CD4-positive, alpha-beta T cell treated with Interleukin-17A for 4 hours (primary cell): ENCODE measurements at regions not wholly inside any gene's neighbourhood (a gene's known extent, or its start where the extent isn't known, plus 50 kb on each side); places are given as distances from the start of the nearest gene placed in this dataset.

ENCODE experiments used
- DNase-seq: peaks from one replicate; pipeline ENCODE4 v3.0.0-alpha.2; 2020; ENCODE audit warnings: mixed read lengths

DNA sequence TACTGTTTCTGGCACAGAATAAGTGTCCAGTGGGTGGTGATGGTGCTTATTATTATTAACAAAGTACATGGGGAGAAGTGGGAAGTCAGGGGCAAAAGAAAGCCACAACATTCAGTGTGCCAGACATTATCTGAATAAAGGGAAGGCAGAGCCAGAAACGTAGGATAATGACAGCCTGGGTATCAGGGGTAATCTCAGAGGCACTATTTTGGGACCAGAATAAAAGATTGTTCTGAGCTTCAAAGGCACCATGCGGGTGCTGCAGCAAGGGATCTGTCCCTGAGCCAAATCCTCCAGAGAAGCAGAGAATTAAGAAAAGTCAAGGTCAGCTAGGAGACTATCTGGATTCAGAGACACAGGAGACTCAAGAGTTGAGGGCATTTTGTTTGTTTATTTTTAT lies 328.8 kb upstream of the GATB start:
- DNase-seq, result no peak

DNA sequence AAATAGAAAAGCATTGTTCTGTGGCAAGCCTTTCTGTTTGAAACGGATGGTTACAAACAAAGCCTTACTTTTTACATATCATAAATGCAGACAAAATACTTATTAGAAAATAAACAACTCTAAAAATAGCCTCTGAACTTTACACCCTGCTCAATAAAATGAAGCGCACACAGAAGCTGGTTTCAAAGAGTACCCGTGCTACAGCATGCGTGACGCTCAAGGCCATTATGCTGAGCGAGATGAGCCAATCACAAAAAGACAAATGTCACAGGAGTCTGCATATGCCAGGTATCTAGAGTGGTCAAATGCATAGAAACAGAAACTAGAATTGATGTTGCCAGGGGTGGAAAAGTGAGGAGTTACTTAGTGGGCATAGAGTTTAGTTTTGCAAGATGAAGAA lies 326.5 kb upstream of the GATB start:
- no peak for DNase-seq

DNA sequence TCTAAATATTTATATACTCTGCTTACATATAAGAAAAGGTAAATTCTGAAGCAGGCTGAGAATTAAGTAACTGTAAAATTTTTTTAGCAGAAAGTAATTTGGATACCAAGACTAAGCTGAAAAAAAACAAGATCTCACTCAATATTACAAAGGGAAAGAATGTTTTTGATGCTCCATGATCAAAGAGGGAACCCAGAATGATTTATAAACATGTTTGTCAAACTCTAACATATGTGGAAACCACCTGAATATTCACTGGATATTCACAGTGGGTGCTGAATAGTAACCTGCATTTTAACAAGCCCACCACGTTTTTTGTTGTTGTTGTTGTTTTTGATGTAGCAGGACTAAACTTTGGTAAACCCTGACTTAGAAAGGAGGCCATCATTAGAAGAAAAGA lies 324.9 kb upstream of the GATB start:
- DNase-seq, result no peak

DNA sequence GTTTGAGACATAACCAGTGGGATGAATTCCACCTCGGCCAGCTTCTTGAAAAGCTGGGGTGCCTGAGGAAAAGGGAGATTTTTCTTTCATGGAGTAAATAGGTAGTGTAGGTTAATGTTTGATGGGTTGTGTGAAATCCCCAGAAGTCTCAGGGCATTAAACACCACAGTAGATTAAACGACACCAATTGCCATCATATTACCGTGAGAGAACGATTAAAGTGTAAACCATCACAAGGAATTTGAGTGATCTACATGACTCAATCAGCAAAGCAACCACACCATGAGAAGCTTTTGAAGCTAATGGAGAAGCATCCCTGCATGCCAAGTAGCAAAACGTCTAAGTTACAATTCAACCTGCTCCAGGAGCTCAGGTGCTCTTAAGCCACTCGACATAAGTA lies 322.5 kb upstream of the GATB start:
- no peak for DNase-seq

DNA sequence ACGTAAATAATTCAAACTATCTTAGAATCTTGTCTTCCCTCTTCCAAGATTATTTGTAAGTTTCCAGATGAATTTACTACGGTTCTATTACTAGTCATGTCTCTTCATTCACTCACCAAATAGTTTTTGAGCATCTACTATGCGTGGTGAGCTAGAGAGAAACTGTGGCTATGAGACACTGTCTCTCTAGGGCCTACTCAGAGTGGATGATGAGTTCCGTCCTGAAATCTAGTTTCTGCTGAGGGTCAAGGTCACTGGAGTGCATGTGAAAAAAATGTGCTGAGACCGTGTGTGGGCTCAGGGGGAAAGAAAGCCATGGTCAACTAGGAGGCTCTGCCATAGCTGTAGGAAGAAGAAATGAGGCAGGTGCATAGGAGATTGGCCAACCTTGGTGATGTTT lies 320.2 kb upstream of the GATB start:
- DNase-seq, result no peak

DNA sequence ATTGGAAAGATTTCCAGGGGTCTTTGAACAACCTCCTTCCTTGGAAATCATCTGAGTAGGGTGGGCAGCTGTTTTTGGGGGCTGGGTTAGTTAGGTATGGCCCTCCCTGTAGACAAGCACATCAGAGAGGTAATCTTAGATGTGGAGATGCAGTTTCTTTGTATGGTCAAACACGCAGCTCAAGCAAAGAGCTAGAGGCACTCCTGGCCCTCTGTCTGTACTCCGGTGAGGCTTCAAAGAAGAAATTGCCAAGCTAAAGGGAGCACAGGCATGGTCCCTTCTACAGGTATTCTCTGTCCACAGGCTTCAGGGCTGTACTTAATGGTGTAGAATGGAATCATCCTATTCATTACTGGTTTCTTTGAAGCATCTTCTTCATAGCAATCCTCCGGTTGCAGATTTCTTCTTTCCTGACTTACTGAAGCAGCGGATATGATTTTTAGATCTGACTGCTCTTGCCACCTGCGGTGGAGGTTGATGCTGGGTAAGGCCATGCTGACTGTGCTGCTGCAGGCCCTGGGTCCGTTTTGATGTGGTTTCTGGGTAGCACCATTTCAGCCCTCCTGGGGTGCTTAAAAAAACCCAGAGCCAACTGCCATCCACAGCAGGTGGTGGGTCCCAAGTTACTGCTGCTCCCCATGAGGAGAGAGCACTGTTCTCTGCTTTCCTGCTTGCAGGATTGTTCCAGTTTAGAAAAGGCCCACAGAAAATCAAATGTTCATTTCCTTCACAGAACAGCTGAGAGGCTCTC lies 318.9 kb upstream of the GATB start:
- peak; percentile 81 for DNase-seq

DNA sequence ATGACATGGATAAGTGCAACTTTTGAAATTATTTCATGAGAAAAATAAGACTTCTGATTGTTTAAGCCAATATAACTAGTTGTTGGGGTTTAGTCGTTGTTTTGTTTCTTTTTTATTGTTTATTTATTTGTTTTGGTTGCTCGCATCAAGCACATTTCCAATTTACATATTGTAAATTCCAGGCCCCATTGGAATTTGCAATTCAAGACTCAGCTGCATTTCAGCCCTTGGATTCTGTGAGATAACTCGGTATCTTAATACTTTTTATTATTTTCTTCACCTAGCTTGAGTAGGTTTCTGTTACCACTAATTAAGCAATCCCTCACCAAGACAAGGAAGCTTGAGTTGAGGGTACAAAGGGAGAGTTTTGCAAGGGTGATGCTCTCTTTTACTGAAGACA lies 318.3 kb upstream of the GATB start:
- no peak for DNase-seq

DNA sequence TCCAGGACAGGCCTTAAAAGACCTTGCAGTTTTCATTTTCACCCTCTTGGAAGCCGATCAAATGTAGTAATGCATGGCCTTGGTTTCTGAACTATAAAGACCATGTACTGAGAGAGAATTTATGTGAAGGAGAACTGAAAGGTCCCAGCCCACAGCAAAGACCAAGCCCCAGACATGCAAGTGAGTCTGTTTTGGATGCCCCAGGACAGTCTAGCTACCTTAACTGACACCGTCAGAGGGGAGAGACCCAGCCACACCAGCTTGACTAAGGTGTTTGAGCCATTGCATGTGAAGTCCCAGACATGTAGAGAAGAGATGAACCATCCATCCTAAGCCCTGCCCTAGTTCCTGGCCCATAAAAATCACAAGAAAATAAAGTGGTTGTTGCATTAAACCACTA lies 316.8 kb upstream of the GATB start:
- DNase-seq, result no peak

DNA sequence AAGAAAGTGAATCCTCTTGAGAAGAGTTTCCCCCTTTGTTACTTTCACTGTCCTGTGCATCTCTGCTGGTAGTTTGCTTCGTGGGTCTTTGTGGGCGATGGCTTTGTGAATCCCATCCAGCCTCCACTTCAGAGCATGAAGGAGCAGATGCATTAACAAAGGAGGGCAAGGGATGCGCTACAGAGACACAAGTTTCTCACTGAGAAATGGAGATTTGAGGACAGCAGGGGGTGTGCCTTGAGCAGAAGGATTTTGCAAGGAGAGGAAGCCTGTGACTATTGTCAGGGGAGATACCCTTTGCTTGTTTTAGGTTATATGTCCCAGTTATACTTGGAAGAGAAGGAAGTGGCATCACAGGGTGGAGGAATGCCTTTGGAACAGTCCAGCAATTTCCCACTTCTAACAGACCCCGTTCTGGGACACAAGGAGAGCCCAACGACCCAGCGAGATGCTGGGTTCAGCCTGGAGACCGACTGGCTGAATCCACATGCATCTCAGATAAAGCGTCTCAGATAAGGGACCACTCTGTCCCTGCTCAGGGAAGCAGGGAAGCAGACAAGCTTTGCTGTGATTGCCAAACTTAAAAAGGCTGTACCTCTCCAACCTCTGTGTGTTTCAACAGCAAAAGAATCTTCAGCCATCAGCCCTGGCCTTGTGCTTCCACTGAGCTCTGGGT lies 314.6 kb upstream of the GATB start:
- DNase-seq, result no peak

DNA sequence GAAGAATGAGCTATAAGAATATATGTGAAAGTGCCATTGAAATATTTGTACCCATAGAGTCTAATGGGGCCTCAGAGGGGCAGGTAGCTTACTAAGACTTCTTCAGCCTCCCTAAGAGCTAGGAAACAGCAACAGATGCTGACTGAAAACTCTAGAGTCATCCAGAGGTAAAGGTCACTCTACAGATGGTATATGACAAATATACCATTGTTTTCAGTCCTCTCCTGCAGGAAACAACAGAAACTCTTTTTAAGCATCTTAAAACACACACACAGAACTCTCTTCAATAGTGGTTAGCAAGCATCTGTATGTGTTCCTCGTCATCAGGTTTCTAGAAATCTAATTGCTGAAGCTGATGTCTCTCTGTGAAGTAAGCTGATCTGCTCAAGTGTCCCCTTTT lies 313.8 kb upstream of the GATB start:
- no peak for DNase-seq

DNA sequence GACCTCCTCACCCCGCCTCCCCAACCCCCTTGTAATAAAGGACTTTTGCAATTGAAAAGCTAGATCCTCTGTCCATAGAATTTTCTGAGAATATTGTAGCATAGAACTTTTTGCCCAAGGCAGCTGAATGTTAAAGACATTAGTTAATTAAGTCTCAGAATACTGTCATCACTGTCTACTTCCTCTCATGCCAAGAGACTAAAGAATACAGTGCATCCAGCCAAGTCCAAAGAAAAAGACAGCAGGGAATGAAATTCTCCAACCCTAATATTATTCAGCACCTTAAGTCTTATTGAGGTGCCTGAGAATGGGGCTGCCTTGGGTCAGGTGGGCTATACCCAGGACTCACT lies 313.3 kb upstream of the GATB start:
- DNase-seq, result no peak

DNA sequence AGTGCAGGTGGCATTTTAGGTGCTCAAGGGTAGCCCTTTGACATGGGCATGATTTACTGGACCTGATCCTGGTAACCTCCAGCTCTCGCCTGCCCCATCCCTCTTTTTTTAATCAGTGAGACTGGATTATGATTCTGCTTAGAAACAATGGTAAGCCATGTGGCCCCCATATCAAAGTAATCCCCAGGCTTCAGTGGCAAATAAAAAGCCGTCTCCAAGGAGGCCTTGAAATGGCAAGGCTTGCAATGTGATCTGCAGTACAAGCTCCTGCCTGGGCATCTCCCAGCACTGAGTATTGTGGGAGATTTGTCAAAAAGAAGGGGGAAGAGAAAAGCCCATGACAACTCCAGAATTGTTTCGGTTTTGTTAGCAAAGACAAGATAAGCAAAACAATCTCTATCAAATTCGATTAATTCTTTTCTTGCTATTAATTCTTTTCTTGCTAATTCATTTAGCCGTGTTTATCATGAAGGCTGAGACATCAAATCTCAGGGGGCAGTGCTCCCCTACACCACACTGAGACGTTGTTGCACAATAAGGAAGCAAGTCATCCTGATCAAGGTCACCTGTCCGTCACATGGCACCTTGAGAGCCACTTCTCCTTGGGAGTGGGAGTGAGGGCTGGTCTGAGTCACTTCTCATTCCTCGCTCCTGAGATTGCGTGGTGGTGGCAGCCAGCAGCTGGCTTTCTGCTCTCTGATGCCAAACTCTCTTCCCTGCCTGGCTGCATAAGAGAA lies 312.7 kb upstream of the GATB start:
- no peak for DNase-seq

DNA sequence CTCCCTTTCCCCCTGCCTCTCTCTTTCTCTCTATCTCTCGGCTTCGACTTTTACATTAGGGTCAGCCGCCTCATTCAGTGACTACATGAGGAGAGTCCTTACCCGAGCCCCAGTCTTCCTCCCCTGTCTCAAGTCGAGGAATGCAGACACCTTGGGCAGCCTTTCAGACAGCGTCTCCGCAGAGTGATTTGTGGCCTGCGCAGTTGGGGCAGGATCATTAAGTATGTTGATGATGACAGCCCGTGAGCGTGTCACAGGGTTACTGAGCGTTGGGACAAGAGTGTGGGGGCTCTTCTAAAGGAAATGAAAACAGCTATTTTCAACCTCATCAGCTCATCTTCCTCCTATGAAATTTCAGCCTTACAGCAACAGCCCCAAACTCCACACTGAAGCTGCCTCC lies 312.1 kb upstream of the GATB start:
- no peak for DNase-seq

DNA sequence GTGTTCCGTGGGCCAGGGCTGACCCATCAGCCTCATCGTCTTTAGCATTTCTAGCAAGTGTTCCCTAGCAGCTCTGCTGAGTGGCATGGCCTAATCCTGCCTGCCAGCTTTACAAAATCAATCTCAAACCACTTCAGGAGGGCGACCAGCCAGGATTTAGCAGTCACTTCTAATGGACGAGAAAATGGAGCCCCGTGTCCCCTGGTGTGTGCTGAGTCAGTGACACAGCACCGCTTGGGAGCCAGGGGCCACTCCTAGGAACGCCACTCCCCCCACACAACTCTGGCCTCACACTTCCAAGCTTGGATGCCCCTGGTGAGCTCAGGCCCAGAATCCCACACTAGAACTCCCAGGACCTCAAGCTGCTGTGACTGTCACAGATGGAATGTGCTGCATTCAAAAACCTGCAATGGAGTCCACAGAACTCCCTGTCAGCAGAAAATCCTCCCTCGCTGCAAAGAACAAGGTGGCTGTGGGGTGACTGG lies 311.2 kb upstream of the GATB start:
- no peak for DNase-seq

DNA sequence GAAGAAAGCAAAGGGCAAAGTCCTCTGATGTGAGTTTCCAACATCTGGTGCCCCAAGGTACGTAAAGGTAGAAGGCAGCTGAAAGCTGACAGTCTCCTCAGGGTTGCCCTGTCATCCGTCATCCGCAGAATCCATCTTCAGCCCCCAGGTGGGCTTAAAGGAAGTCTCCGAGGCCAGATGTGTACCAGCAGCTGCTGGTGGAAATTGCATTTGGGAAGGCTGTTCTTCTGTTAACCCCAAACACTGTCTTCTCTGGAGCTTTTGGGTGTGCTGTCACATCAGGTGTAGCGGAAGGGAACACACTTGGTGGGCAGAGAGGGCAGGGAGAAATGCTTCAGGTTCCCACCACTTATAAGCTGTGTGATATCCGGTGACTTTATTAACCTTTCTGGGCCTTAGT lies 310.0 kb upstream of the GATB start:
- no peak for DNase-seq

DNA sequence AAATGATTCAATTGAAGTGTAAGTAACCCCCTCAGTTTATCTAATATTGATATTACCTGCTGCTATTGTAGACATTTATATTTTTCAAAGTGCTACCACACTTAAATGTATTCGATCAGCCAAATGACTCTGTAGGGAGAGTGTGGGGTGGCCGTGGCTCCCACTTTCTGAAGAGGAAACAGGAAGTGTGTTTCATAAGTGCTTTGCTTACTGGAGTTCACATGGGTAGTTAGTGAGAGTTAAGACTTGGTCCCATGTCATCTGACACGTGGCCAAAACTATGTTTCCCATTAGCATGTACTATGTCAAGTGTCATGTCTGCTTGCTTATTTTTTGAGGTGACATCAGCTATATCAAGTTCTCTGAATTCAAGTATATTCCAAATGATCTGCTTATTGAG lies 308.1 kb upstream of the GATB start:
- no peak for DNase-seq

DNA sequence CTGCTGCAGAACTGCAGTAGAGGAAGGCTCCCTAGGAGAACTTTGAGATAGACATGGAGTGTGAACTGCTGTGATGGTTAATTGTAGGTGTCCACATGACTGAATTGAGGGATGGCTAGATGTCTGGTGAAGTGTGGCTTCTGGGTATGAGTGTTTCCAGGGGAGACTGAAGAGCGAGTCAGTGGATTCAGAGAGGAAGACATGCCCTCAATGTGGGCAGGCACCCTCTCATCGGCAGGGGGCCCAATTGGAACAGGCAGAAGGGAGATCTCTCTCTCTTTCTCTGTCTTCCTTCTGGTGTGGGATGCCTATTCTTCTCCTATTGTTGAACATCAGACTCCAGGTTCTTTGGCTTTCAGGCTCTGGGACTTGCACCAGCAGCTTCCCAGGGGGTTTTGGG lies 304.7 kb upstream of the GATB start:
- DNase-seq, result peak; percentile 57

DNA sequence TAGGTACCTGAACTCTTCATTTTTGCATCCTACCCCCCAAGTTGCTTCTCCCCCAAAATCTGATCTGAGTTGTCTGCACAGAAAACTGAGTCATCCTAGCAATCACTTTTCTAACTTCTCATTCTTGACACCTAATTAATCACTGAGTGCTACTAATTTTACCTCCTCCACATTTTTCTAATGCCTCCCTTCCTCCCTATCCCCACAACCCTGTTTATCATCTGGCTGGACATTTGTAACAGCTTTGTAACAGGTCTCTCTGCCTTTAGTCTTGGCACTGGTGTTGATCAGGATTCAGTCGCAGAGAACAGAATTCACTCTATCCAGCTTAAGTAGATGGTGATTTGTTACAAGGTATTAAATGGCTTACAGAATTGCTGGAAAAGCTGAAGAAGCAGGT lies 303.9 kb upstream of the GATB start:
- DNase-seq, result no peak

DNA sequence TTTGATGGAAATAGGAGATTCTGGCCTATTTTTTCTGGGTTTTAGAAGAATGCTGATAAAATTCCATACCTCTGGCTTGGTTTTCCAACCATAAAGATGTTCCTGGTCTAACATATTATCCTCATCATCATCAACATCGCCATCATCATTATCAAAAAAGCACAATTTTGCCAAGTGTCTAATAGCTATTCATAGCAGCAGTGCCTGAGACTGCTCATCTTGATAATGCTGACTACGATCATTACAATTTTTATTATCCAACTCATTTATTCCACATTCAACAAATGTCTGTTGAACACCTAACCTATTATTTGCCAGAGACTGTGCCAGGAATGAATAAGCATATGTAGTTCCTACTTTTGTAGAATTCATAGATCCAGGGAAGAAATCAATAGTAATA lies 303.5 kb upstream of the GATB start:
- DNase-seq, result no peak

DNA sequence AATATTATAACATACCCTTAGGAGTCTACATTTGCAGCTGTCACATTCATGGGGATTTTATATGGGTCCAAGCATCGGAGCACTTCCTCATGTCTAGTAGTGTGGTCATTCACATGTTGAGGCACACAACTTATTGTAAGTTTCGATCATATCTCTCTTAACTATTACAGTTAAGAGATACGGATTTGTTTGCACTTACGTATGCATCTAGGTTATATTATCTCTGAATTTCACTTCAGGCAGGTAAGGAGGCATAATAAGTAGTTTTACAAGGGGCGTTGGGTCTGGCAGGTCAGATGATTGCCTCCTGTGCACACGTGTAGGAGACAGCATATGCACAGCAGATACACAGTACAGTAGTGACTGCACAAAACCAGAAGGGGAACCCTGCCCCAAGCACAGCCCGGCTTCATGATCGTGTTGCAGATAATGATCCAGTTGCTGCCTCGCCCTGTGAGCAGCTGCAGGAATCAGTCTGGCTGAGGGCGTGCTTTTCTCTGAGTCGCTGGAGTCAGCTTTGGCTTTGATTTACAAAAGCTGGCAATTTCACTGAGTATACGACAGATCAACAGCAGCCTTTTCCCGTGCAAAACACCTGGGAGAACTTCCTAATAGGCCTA lies 302.9 kb upstream of the GATB start:
- peak; percentile 63 for DNase-seq

DNA sequence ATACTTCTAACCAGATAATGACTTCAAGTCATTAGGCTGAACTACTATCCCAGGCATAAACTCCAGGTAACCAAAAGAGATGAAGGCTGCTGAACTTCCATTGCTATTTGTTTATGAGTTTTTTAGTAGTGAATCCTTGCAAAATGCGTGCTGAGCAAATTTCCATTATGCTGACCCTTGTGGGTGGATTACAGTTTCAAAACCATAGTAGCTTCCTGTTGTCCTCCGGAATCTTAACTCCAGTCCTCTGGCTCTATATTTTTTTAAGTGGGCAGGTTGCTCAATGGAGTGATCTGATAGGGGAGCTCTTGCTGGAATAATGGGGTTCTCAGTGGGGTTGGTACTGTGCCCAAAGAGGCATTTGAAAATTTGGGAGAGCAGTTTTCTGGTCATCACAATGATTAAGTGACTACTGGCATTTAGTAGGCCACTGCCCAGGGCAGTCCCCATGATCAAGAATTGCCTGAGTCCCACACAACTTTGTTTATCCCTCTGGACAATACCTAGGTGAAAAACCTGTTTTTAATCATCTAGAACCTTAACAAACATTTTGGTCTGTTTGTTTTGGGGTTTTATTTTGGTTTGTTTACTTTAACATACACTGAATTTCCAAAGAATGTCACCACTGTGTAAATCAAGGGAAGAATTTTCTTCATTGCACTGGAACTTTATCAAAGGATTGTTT lies 302.3 kb upstream of the GATB start:
- DNase-seq, result no peak

DNA sequence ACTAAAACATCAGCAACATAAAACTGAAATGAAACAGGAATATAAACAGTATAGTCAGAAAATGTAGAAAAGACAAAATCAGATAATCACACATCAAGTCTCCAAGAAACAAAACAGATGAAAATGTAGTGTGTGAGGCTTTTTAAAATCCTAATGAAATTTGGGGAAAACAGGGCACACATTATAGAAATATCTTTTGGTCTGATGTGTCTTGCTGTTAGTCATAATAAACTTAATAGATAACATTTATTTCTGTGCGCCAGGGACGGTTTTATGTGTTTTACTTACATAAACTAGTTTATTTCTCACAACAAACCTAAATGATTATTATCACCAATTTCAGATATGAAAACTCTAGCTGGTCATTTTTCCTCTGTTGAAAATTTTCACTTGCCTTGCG lies 293.9 kb upstream of the GATB start:
- no peak for DNase-seq

DNA sequence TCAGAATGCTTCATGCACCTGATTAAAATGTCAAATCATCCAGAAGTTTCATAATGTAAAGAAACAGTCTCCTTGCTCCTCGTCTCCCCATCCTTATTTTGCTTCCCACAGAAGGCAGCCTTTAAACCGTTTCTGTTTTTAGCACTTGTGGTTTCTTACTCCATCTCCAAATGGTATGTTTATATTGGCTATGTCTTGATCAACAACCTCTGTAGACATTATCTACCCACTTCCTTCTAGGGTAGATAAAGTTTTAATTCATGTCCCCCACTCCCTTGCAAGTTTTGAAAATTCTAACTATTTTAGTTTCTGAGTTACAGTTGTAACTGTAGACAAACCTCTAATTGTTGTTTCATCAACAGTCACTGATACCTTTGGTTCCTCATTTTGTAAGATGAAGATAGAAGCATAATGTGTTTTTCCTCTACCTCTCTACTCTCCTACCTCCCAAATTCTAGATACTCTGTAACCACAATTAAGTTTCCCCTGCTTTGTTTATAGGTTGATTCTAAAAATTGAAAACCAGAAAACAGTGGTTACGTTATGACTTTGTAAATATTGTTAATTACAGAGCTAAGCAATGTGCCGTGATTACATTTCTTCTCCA lies 291.7 kb upstream of the GATB start:
- no peak for DNase-seq
